ENCODE measurements at regions not wholly inside any gene's neighbourhood (a gene's known extent, or its start where the extent isn't known, plus 50 kb on each side); places are given as distances from the start of the nearest gene placed in this dataset.
"Not testable (repeated sequence)": the region's sequence is repeated elsewhere in the genome, so short reads cannot be mapped to it uniquely, and the experiment has no call there.

DNA sequence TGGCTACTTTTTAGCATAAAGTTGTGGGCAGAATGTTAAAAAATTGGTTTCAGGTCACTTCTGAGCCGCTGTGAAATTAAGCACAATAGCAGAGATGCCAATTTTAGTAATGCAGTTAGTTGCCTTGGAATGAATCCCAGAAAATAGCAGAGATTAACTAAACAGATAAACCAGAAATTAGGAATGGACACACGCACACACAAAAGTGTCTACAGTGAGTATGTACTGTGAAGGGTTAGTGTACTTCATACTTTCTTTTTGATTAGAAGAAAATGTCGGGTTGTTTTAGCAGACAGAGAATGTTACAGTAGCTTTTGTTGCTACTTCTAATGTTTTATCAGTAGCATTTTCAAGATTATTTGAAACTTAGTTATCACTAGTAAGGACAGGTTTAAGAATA lies 106.7 kb downstream of the LEPR start:
- no peak for DNase-seq (ENCODE audit: low read depth in 2 of 2)

DNA sequence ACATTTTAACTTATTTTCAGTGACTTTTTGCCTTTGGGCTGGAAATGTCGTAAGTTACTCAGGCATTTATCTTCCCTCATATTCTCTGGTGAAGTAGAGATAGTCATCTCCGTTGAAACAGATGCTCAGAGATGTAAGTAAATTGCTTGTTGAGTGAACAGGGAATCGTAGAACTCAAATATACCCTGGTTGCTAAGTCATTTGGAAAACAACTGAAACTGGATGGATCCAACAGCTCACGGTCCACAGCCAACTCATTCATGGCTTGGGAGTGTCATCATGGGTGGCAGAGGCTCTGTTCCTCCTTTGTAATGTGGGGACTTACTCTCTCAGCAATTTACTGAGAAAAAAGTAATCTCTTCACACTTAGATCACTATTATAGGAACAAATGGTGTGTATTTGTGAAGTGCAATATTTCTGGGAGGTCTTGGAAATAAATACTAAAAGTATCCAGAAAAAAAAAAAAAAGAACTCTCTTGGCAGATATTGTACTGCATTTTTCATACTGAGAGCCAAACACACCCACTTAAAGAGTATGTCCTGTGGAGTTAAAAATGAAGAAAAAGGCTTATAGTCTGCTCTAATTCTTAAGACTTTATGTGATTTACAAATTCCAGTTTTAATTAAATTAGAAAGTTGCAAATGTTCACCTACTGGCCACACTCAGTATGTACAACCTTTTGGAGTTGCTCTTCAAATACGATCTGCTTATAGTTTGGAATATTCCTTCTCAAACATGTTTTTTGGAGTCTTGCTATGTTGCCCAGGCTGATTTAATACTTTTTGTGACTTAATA lies 107.4 kb downstream of the LEPR start:
- no peak for DNase-seq (ENCODE audit: low read depth in 2 of 2)

DNA sequence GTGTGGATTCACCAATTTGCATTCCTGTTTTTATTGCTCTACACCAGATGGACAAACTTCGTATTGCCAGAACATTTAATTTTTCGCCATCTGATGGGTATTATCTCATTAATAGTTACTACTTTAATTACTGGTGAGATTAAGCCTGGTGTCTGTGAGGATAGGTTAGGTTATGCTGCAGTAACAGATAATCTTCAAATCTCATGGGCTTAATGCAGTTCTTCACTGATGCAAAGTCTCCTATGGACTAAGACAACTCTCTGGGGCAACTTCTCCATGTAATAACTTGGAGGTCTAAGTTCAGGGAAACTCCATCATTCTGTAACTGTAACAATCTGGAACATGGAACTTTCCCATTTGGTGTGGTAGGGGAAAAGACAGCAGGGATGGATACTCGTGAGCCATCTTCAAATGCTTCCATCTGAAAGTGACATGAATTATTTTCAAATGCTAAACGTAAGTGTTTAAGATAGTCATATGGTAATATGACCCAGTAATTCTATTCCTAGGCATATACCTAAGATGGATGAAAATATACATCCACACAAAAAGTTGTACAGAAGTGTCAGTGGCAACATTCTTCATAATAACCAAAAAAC lies 111.6 kb downstream of the LEPR start:
- DNase-seq (ENCODE audit: low read depth in 2 of 2), result no peak

DNA sequence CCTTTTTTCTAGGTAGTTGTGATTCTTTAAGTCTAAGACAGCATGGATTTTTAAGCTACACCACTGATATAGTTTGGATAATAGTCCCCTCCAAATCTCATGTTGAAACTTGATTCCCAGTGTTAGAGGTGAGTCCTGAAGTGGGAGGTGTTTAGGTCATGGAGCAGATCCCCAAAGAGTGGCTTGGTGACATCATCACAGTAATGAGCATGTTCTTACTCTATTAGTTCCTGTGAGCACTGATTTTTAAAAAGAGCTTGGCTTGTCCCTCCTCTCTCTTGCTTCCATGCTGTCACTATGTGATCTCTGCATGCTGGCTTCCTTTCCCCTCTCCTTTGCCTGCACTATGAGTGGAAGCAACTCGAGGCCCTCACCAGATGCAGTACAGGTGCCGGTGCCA lies 115.5 kb downstream of the LEPR start:
- DNase-seq (ENCODE audit: low read depth in 2 of 2), result no peak

DNA sequence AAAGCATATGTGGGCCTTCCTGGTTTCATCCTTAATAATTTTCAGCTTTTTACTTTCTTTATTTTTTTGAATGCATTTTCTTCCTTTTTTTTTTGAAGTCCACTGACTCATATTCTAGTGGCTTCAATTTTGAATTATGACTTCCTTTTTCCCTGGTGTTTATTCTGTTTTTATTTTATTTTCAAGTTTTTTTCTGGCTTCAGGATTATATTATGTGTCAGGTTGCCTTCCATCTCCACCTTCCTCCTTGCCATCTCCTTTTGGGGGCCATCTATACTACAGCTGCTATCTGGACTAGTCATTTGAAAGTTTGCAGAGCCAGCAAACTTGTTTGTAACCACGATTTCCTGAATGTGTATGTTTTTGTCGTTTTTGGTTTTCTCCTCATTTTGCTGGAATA lies 117.6 kb downstream of the LEPR start:
- DNase-seq (ENCODE audit: low read depth in 2 of 2), result no peak

DNA sequence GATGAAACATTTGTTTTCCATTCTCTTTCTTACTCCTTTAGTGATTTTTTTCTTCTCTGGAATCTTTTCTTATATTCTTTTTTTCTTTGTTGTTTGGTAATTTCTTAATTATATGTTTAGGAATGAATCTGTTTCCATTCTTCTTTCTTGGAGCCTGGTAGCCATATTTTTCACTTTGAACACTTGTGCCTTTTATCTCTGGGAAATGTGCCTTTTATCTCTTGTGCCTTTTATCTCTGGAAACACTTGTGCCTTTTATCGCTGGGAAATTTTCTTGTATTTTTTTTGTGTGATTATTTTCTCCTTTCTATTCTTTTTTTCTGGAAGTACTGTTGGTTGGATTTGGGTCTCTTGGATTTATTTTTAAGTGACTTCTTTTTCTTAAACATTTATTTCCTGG lies 118.2 kb downstream of the LEPR start:
- DNase-seq (ENCODE audit: low read depth in 2 of 2), result no peak

DNA sequence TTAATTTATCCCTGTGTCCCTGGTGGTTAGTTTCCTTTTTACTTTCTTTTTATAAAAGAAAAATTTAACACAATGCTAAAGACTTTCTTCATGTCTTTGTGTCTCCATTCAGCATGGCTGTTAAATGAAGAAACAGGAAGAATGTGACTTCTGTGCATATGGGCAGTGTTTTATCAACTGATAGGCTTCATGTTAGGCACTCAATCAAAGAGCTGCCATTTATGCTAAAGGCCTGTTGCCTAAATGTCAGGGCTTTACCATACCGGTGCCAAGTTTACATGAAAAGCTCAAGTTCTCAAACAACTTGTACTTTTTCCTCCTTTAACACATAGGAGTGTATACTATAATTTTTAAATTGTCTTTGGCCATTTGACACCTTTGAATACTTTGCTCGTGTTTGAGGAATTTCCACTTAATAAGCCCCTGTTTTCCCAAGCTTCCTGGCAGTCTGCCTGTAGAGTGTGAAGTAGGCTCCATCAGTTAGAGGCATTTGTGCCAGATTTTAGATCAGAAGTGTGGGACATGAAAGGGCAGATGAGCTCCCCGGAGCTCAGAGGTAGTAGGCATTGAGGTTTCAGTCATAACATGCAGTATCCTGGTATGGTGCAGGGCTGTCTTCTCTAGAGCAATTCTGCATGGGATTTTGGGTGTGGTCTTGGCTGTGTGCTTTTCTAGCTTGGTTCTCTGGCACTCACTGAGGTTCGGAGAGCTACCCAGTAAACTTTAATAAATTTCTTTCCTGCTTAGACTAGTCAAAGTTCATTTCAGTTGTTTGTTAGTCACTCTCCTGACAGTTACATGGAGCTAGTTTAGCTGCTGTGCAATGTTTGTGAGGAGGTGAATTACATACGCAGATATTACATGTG lies 119.0 kb downstream of the LEPR start:
- no peak for DNase-seq (ENCODE audit: low read depth in 2 of 2)

DNA sequence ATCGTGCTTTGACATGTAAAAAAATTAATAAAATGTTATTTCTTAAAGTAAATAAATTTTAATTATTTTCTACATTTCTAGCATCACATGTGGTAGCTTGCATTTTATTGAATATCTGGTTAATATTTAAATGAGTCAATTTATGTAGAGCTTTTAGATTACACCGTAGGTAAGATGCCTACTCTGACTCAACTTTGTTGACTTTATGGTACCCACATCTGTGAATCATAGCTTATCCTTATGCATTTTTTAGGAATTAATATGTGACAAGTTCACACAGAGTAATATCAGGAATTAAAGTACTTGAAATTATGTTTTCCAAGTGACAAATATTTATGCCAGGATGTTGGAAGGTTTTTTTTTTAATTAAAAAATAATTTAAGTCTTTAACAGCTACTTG lies 120.7 kb downstream of the LEPR start:
- no peak for DNase-seq (ENCODE audit: low read depth in 2 of 2)

DNA sequence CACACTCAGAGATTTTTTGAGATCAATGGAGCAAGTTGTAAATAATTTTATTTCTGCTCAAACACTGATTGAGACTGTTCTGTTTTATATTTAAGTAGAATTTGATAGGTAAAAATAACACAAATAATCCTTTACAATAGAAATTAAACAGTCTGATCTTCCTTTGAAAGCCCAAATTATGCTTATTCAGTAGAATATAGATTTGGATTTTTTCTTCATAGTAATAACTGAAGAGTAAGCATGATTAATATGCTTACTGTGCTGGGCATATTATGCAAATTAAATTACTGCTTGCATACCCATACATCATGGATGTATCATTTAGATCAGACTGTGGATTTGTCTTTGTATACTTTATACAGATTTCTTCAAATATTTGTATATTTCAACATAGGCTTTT lies 121.4 kb downstream of the LEPR start:
- no peak for DNase-seq (ENCODE audit: low read depth in 2 of 2)

DNA sequence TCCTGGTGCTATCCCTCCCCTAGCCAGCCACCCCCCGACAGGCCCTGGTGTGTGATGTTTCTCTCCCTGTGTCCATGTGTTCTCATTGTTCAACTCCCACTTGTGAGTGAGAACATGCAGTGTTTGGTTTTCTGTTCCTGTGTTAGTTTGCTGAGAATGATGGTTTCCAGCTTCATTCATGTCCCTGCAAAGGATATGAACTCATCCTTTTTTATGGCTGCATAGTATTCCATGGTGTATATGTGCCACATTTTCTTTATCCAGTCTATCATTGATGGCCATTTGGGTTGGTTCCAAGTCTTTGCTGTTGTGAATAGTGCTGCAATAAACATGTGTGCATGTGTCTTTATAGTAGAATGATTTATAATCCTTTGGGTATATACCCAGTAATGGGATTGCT lies 122.1 kb downstream of the LEPR start:
- not testable (repeated sequence) for DNase-seq (ENCODE audit: low read depth in 2 of 2)

DNA sequence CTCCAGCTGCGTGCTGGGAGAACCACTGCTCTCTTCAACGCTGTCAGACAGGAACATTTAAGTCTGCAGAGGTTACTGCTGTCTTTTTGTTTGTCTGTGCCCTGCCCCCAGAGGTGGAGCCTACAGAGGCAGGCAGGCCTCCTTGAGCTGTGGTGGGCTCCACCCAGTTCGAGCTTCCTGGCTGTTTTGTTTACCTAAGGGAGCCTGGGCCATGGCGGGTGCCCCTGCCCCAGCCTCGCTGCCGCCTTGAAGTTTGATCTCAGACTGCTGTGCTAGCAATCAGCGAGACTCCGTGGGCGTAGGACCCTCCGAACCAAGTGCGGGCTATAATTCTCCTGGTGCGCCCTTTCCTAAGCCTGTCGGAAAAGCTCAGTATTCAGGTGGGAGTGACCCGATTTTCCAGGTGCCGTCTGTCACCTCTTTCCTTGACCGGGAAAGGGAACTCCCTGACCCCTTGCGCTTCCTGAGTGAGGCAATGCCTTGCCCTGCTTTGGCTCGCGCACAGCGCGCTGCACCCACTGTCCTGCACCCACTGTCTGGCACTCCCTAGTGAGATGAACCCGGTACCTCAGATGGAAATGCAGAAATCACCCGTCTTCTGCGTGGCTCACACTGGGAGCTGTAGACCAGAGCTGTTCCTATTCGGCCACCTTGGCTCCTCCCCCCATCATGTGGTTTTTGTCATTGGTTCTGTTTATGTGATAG lies 130.0 kb downstream of the LEPR start:
- not testable (repeated sequence) for DNase-seq (ENCODE audit: low read depth in 2 of 2)

DNA sequence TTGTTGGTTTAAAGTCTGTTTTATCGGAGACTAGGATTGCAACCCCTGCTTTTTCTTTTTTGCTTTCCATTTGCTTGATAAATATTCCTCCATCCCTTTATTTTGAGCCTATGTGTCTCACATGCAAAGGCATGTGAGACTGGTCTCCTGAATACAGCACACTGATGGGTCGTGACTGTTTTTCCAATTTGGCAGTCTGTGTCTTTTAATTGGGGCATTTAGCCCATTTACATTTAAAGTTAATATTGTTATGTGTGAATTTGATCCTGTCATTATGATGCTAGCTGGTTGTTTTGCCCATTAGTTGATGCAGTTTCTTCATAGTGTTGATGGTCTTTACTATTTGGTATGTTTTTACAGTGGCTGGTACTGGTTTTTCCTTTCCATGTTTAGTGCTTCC lies 132.0 kb downstream of the LEPR start:
- not testable (repeated sequence) for DNase-seq (ENCODE audit: low read depth in 2 of 2)

DNA sequence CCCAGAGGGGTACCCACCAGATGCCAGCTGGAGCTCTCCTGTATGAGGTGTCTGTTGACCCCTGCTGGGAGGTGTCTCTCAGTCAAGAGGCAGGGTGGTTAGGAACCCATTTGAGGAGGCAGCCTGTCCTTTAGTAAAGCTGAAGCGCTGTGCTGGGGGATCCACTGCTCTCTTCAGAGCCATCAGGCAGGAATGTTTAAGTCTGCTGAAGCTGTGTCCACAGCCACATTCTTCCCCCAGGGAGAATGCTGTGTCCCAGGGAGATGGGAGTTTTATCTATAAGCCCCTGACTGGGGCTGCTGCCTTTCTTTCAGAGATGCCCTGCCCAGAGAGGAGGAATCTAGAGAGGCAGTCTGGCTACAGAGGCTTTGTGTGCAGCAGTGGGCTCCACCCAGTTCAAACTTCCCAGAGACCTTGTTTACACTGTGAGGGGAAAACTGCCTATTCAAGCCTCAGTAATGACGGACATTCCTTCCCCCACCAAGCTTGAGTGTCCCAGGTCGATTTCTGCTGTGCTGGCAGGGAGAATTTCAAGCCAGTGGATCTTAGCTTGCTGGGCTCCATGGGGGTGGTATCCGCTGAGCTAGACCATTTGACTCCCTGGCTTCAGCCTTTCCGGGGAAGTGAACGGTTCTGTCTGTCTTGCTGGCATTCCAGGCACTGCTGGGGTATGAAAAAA lies 133.8 kb downstream of the LEPR start:
- not testable (repeated sequence) for DNase-seq (ENCODE audit: low read depth in 2 of 2)

DNA sequence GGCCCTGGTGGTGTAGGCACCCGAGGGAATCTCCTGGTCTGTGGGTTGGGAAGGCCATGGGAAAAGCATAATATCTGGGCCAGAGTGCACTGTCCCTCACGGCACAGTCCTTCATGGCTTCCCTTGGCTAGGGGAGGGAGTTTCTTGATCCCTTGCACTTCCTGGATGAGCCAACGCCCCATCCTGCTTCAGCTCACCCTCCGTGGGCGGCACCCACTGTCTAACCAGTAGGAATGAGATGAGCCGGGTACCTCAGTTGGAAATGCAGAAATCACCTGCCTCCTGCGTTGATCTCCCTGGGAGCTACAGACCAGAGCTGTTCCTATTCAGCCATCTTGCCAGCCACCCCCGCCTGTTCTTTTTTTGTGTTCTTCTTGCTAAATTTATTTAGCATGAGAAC lies 134.4 kb downstream of the LEPR start:
- no peak for DNase-seq (ENCODE audit: low read depth in 2 of 2)

DNA sequence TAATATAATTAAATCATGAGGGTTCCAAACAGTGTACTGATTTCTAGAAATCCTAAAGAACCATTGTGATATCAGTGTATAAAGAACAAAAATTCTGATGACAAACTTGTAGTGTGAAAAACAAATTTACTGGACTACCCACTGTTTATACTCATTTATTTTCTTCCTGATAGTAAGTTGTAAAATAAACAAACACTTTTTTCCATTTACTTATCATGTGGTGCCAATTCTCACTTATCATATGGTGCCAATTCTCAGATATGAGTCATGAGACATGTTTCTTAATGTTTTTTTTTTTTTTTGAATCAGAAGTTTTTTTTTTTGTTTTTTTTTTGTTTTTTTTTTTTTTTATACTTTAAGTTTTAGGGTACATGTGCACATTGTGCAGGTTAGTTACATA lies 137.7 kb downstream of the LEPR start:
- DNase-seq (ENCODE audit: low read depth in 2 of 2), result no peak

DNA sequence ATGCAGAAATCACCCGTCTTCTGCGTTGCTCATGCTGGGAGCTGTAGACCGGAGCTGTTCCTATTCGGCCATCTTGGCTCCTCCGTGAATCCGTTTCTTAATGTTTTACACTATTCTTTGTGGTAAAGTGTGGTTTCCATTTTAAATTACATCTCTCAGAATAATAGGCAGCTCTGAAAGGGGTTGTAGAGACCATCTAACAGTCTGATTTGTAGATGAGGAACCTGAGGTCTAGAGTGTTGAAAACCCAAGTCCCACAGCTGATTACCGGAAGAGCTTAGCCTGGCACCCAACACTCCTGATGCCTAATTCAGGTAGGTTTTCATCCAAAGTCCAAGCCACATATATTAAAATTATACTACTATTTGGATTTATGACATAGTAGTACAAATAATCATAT lies 144.0 kb downstream of the LEPR start:
- no peak for DNase-seq (ENCODE audit: low read depth in 2 of 2)

DNA sequence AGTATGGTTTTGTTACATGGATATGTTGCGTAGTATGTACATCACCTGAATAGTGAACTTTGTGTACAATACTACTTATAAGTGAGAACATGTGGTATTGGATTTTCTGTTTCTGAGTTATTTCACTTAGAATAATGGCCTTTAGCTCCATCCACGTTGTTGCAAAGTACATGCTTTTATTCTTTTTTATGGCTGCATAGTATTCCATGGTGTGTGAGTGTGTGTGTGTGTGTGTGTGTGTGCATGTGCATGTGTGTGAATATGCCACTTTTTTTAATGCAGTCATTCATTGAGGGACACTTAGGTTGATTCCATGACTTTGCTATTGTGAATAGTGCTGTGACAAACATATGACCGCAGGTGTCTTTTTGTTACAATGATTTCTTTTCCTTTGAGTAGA lies 147.8 kb downstream of the LEPR start:
- DNase-seq (ENCODE audit: low read depth in 2 of 2), result no peak

DNA sequence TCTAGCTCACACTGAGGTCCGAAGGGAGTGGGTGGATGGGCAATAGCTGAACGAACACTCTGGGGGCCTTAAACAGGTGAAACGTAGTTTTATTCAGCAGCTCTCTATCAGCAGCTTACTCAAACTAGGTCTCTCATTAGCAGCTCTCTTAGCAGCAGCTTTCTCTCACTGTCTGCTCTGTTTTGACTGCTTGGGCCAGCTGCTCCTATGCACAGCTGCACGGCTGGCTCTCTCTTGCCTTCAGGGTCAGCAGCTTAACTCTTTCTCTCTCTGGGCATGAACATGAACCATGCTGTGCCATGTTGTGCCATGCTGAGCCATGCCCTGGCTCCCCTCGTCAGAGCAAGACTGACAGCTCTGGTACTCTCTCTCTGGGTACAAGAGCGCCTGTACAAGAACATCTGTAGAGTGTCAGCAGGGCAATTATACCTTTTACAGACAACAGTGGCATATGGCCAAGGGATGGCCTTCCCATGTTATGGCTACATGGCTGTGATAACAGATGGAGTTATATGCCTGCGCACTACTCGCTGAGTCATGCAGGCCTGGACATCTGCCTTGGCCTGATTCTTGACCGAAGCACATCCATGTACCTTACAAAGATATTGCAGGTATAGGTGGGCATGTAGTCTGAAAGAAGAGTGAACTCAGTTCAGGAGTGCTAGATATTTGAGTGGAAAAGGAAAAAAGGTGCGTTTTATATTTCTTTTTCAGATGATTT lies 152.4 kb downstream of the LEPR start:
- DNase-seq (ENCODE audit: low read depth in 2 of 2), result no peak

DNA sequence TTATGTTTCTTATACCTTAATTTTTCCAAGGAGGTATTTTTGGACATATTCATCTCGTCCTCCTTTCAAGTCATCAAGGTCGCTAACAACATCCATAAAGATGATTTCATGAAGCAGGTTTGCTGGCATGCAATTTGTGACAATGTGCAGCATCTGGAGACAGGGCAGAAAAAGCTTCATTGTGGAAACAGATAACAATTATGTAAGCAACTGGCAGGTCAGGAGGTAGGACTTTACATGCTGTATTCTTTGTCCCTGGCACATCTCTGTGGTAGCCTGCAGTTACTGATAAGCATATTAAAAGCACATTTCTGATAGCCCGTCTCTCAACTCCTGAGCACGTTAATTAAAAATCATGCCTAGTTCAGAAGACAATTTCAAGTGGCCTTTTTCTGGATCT lies 156.8 kb downstream of the LEPR start:
- no peak for DNase-seq (ENCODE audit: low read depth in 2 of 2)

DNA sequence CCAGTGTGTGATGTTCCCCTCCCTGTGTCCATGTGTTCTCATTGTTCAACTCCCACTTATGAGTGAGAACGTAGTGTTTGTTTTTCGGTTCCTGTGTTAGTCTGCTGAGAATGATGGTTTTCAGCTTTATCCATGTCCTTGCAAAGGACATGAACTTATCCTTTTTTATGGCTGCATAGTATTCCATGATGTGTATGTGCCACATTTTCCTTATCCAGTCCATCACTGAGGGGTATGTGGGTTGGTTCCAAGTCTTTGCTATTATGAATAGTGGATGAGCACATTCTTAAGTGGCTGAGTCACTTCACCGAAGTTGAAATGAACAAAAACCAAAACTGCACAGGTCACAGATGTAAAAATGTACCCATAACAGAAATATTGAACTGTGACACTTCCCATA lies 157.5 kb downstream of the LEPR start:
- not testable (repeated sequence) for DNase-seq (ENCODE audit: low read depth in 2 of 2)

DNA sequence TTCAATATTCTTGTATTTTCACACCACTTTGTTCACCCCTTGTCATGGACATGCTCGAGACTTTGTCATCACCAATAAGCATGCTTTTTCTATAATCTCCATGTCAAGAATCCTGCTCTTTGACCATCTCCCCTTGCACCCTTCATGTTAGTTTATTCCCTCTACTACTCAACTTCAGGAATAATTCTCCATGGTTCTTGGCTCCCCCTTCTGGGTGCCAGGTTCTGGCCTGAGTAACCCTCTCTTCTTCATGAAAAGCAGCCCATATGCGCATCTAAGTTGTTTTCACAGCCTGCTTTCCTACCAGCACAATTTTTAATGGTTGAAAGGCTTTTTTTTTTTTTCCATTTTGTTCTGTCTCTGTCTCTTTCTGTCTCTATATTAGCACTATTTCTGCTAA lies 160.7 kb downstream of the LEPR start:
- DNase-seq (ENCODE audit: low read depth in 2 of 2), result no peak

Measured in stimulated activated CD8-positive, alpha-beta memory T cell treated with anti-CD3 and anti-CD28 coated beads, Interleukin-7, amount 100 ng/mL, for 4 hours (primary cell).